ENCODE measurements at regions not wholly inside any gene's neighbourhood (a gene's known extent, or its start where the extent isn't known, plus 50 kb on each side); places are given as distances from the start of the nearest gene placed in this dataset.

DNA sequence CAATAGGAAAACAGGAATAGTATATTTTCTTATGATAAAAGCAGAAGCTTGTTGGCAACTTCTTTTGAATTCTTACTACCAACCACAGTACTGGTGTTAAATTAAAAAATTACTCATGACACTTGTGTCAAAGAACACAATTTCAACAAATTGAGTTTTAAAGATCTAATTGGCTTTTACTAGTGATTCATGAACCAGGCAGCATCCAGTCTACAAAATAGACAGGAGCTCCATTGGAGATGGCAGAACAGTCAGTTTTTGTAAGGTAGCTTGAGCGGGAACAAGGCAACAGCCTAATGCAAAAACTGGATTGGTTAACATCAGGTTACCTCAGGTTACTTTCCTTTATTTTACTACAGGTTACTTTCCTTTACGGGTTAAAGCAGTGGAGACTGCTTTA is 181.3 kb upstream of the THBS1 start:
- no peaks in the 10 kb centered on the region for H3K27me3 ChIP-seq (ENCODE audit: control insufficient read depth, insufficient read depth, low read length)
- no peak overlapping the region for H3K4me3 ChIP-seq (ENCODE audit: low read depth, low read length)
- no peaks in the 10 kb centered on the region for H3K36me3 ChIP-seq (ENCODE audit: control insufficient read depth, insufficient read depth, low read length)
- TF ChIP-seq CTCF (IDR thresholded peaks at IDR 0.05; ENCODE audit: insufficient read depth, low read length, poor library complexity, severe bottlenecking): no peak
- DNase-seq (ENCODE audit: low read depth): no peak

GRCh38 chr15:39400002-39400401 is 180.9 kb upstream of the THBS1 start:
- no peaks in the 10 kb centered on the region for H3K27me3 ChIP-seq (ENCODE audit: control insufficient read depth, insufficient read depth, low read length)
- no peak for TF ChIP-seq CTCF (IDR thresholded peaks at IDR 0.05; ENCODE audit: insufficient read depth, low read length, poor library complexity, severe bottlenecking)
- no peak overlapping the region for H3K4me3 ChIP-seq (ENCODE audit: low read depth, low read length)
- H3K36me3 ChIP-seq (ENCODE audit: control insufficient read depth, insufficient read depth, low read length): no peaks in the 10 kb centered on the region
- no peak for DNase-seq (ENCODE audit: low read depth)

- no peaks in the 10 kb centered on the region for H3K27me3 ChIP-seq (ENCODE audit: control insufficient read depth, insufficient read depth, low read length)
- TF ChIP-seq CTCF (IDR thresholded peaks at IDR 0.05; ENCODE audit: insufficient read depth, low read length, poor library complexity, severe bottlenecking): no peak
- H3K4me3 ChIP-seq (ENCODE audit: low read depth, low read length): no peak overlapping the region
- no peaks in the 10 kb centered on the region for H3K36me3 ChIP-seq (ENCODE audit: control insufficient read depth, insufficient read depth, low read length)
- no peak for DNase-seq (ENCODE audit: low read depth)
Measured at GRCh38 chr15:39400821-39401550, 179.9 kb upstream of the THBS1 start.

- Histone ChIP-seq H3K36me3 (ENCODE audit: control insufficient read depth, insufficient read depth, low read length) (no peaks in the 10 kb centered on the region), H3K4me3 (ENCODE audit: low read depth, low read length) (no peak overlapping the region), H3K27me3 (ENCODE audit: control insufficient read depth, insufficient read depth, low read length) (no peaks in the 10 kb centered on the region)
- no peak for DNase-seq (ENCODE audit: low read depth)
- no peak for TF ChIP-seq CTCF (IDR thresholded peaks at IDR 0.05; ENCODE audit: insufficient read depth, low read length, poor library complexity, severe bottlenecking)
Measured at GRCh38 chr15:39403640-39404117, 177.2 kb upstream of the THBS1 start.

- no peak overlapping the region for H3K4me3 ChIP-seq (ENCODE audit: low read depth, low read length)
- no peak for TF ChIP-seq CTCF (IDR thresholded peaks at IDR 0.05; ENCODE audit: insufficient read depth, low read length, poor library complexity, severe bottlenecking)
- no peaks in the 10 kb centered on the region for H3K27me3 ChIP-seq (ENCODE audit: control insufficient read depth, insufficient read depth, low read length)
- DNase-seq (ENCODE audit: low read depth): no peak
- H3K36me3 ChIP-seq (ENCODE audit: control insufficient read depth, insufficient read depth, low read length): no peaks in the 10 kb centered on the region
Measured at GRCh38 chr15:39404767-39405181, 176.1 kb upstream of the THBS1 start.

GRCh38 chr15:39406485-39406884 is 174.4 kb upstream of the THBS1 start:
- no peak for DNase-seq (ENCODE audit: low read depth)
- Histone ChIP-seq H3K27me3 (ENCODE audit: control insufficient read depth, insufficient read depth, low read length) (no peaks in the 10 kb centered on the region), H3K4me3 (ENCODE audit: low read depth, low read length) (no peak overlapping the region), H3K36me3 (ENCODE audit: control insufficient read depth, insufficient read depth, low read length) (no peaks in the 10 kb centered on the region)
- no peak for TF ChIP-seq CTCF (IDR thresholded peaks at IDR 0.05; ENCODE audit: insufficient read depth, low read length, poor library complexity, severe bottlenecking)

Data from kidney epithelial cell (primary cell).